ENCODE measurements at regions not wholly inside any gene's neighbourhood (a gene's known extent, or its start where the extent isn't known, plus 50 kb on each side); places are given as distances from the start of the nearest gene placed in this dataset.
A peak's percentile ranks its signal among the peaks of the same experiment; 100 is the strongest.
"Not testable (repeated sequence)": the region's sequence is repeated elsewhere in the genome, so short reads cannot be mapped to it uniquely, and the experiment has no call there.

- no peak for DNase-seq (ENCODE audit: low read depth in 1 of 2, low spot score in 1 of 2)
- TF ChIP-seq JUND (IDR thresholded peaks at IDR 0.05; ENCODE audit: low read depth), result no peak
- in situ Hi-C loops (cut with HindIII; ENCODE audit: low pct_unique_long_range_greater_than_20kb, low sequenced_read_pairs), result no loop called here
Observed at GRCh38 chr18:10169064-10169562, 255.3 kb downstream of the VAPA start.

- no peak for DNase-seq (ENCODE audit: low read depth in 1 of 2, low spot score in 1 of 2)
- in situ Hi-C loops (cut with HindIII; ENCODE audit: low pct_unique_long_range_greater_than_20kb, low sequenced_read_pairs), result no loop called here
- no peak for TF ChIP-seq JUND (IDR thresholded peaks at IDR 0.05; ENCODE audit: low read depth)
Observed at GRCh38 chr18:10169814-10170213, 256.0 kb downstream of the VAPA start.

GRCh38 chr18:10170375-10170774, 256.6 kb downstream of the VAPA start:
- TF ChIP-seq JUND (IDR thresholded peaks at IDR 0.05; ENCODE audit: low read depth), result no peak
- DNase-seq (ENCODE audit: low read depth in 1 of 2, low spot score in 1 of 2), result peak in 1 of 2 experiments; percentile 4
- in situ Hi-C loops (cut with HindIII; ENCODE audit: low pct_unique_long_range_greater_than_20kb, low sequenced_read_pairs), result no loop called here

- in situ Hi-C loops (cut with HindIII; ENCODE audit: low pct_unique_long_range_greater_than_20kb, low sequenced_read_pairs), result not testable (repeated sequence)
Observed at GRCh38 chr18:10175333-10175732, 261.5 kb downstream of the VAPA start.

GRCh38 chr18:10179326-10179725, 265.5 kb downstream of the VAPA start:
- in situ Hi-C loops (cut with HindIII; ENCODE audit: low pct_unique_long_range_greater_than_20kb, low sequenced_read_pairs); DNase-seq (ENCODE audit: low read depth in 1 of 2, low spot score in 1 of 2): not testable (repeated sequence)

More at GRCh38 chr18:10175333-10175732, 261.5 kb downstream of the VAPA start:
- DNase-seq (ENCODE audit: low read depth in 1 of 2, low spot score in 1 of 2), result not testable (repeated sequence)

GRCh38 chr18:10182009-10182624, 268.3 kb downstream of the VAPA start:
- no peak for TF ChIP-seq JUND (IDR thresholded peaks at IDR 0.05; ENCODE audit: low read depth)

GRCh38 chr18:10184776-10185175, 269.7 kb upstream of the APCDD1 start:
- in situ Hi-C loops (cut with HindIII; ENCODE audit: low pct_unique_long_range_greater_than_20kb, low sequenced_read_pairs), result no loop called here
- no peak for TF ChIP-seq JUND (IDR thresholded peaks at IDR 0.05; ENCODE audit: low read depth)
- no peak for DNase-seq (ENCODE audit: low read depth in 1 of 2, low spot score in 1 of 2)

More at GRCh38 chr18:10182009-10182624, 268.3 kb downstream of the VAPA start:
- DNase-seq (ENCODE audit: low read depth in 1 of 2, low spot score in 1 of 2), result no peak
- in situ Hi-C loops (cut with HindIII; ENCODE audit: low pct_unique_long_range_greater_than_20kb, low sequenced_read_pairs), result no loop called here

- in situ Hi-C loops (cut with HindIII; ENCODE audit: low pct_unique_long_range_greater_than_20kb, low sequenced_read_pairs), result no loop called here
- DNase-seq (ENCODE audit: low read depth in 1 of 2, low spot score in 1 of 2), result no peak
- no peak for TF ChIP-seq JUND (IDR thresholded peaks at IDR 0.05; ENCODE audit: low read depth)
Observed at GRCh38 chr18:10188971-10189810, 265.2 kb upstream of the APCDD1 start.

GRCh38 chr18:10190564-10190963, 263.9 kb upstream of the APCDD1 start:
- in situ Hi-C loops (cut with HindIII; ENCODE audit: low pct_unique_long_range_greater_than_20kb, low sequenced_read_pairs), result no loop called here
- no peak for DNase-seq (ENCODE audit: low read depth in 1 of 2, low spot score in 1 of 2)
- no peak for TF ChIP-seq JUND (IDR thresholded peaks at IDR 0.05; ENCODE audit: low read depth)

- in situ Hi-C loops (cut with HindIII; ENCODE audit: low pct_unique_long_range_greater_than_20kb, low sequenced_read_pairs), result no loop called here
- no peak for DNase-seq (ENCODE audit: low read depth in 1 of 2, low spot score in 1 of 2)
Observed at GRCh38 chr18:10193444-10193843, 261.0 kb upstream of the APCDD1 start.

GRCh38 chr18:10194592-10194991, 259.8 kb upstream of the APCDD1 start:
- no peak for TF ChIP-seq JUND (IDR thresholded peaks at IDR 0.05; ENCODE audit: low read depth)
- in situ Hi-C loops (cut with HindIII; ENCODE audit: low pct_unique_long_range_greater_than_20kb, low sequenced_read_pairs), result no loop called here
- no peak for DNase-seq (ENCODE audit: low read depth in 1 of 2, low spot score in 1 of 2)

More at GRCh38 chr18:10193444-10193843, 261.0 kb upstream of the APCDD1 start:
- no peak for TF ChIP-seq JUND (IDR thresholded peaks at IDR 0.05; ENCODE audit: low read depth)

- TF ChIP-seq JUND (IDR thresholded peaks at IDR 0.05; ENCODE audit: low read depth), result no peak
- in situ Hi-C loops (cut with HindIII; ENCODE audit: low pct_unique_long_range_greater_than_20kb, low sequenced_read_pairs), result no loop called here
- DNase-seq (ENCODE audit: low read depth in 1 of 2, low spot score in 1 of 2), result no peak
Observed at GRCh38 chr18:10195529-10195928, 258.9 kb upstream of the APCDD1 start.

- in situ Hi-C loops (cut with HindIII; ENCODE audit: low pct_unique_long_range_greater_than_20kb, low sequenced_read_pairs), result no loop called here
- TF ChIP-seq JUND (IDR thresholded peaks at IDR 0.05; ENCODE audit: low read depth), result no peak
- DNase-seq (ENCODE audit: low read depth in 1 of 2, low spot score in 1 of 2), result no peak
Observed at GRCh38 chr18:10197097-10197496, 257.3 kb upstream of the APCDD1 start.

Data from T47D (cell line).